Loucy (cell line): ENCODE measurements at regions not wholly inside any gene's neighbourhood (a gene's known extent, or its start where the extent isn't known, plus 50 kb on each side); places are given as distances from the start of the nearest gene placed in this dataset.

Experiments
- H2AFZ ChIP-seq: fragments of 200-600 bp; sonication (generic); 2 replicates; pipeline ENCODE4 v1.6.0; 2016; ENCODE audit warnings: antibody characterized with exemption, mild to moderate bottlenecking, low read length, moderate library complexity
- H3F3A ChIP-seq: fragments of 200-600 bp; 2 replicates; pipeline ENCODE4 v1.6.0; 2016; ENCODE audit warnings: antibody characterized with exemption, low read depth, mild to moderate bottlenecking
- H3K27me3 ChIP-seq: fragments of 200-600 bp; sonication (generic); 2 replicates; pipeline ENCODE4 v1.6.1; 2014; ENCODE audit warnings: low read length, mild to moderate bottlenecking; ENCODE audit not compliant: insufficient read depth, poor library complexity, severe bottlenecking
- H3K36me3 ChIP-seq: fragments of 200-600 bp; sonication (generic); 2 replicates; pipeline ENCODE4 v1.6.1; 2016; ENCODE audit warnings: low read length; ENCODE audit not compliant: insufficient read depth
- H3K4me1 ChIP-seq: fragments of 200-600 bp; sonication (generic); 2 replicates; pipeline ENCODE4 v1.5.1; 2014; ENCODE audit warnings: low read length, mild to moderate bottlenecking; ENCODE audit not compliant: insufficient read depth, poor library complexity, severe bottlenecking
- H3K4me2 ChIP-seq: fragments of 200-600 bp; sonication (generic); 2 replicates; pipeline ENCODE4 v1.6.0; 2014; ENCODE audit warnings: antibody characterized with exemption, low read length, low read depth, mild to moderate bottlenecking; ENCODE audit not compliant: poor library complexity, severe bottlenecking
- H3K4me3 ChIP-seq: fragments of 200-600 bp; sonication (generic); 2 replicates; pipeline ENCODE4 v1.5.1; 2014; ENCODE audit warnings: low read length, mild to moderate bottlenecking, mixed read lengths; ENCODE audit not compliant: poor library complexity, severe bottlenecking
- H3K79me2 ChIP-seq: fragments of 200-600 bp; sonication (generic); 2 replicates; pipeline ENCODE4 v1.6.1; 2014; ENCODE audit warnings: low read length; ENCODE audit not compliant: insufficient read depth
- H3K9ac ChIP-seq: fragments of 200-600 bp; sonication (generic); 2 replicates; pipeline ENCODE4 v1.6.0; 2014; ENCODE audit warnings: mild to moderate bottlenecking, low read depth, low read length, moderate library complexity; ENCODE audit not compliant: poor library complexity, severe bottlenecking
- H3K9me2 ChIP-seq: fragments of 200-600 bp; sonication (generic); replicated peaks from 2 replicates; pipeline ENCODE4 v1.6.1; 2016; ENCODE audit warnings: low read depth, low read length, mixed read lengths
- H3K9me3 ChIP-seq: fragments of 200-600 bp; sonication (generic); 2 replicates; pipeline ENCODE4 v1.6.1; 2014; ENCODE audit warnings: mild to moderate bottlenecking, antibody characterized with exemption, low read length, low read depth; ENCODE audit not compliant: insufficient read depth
- H4K20me1 ChIP-seq: fragments of 200-600 bp; sonication (generic); 2 replicates; pipeline ENCODE4 v1.6.0; 2014; ENCODE audit warnings: antibody characterized with exemption, low read length, mild to moderate bottlenecking; ENCODE audit not compliant: insufficient read depth, poor library complexity, severe bottlenecking
- EZH2phosphoT487 ChIP-seq: fragments of 200-600 bp; IDR thresholded peaks from 2 replicates; pipeline ENCODE4 v1.6.1; 2018; ENCODE audit warnings: antibody characterized with exemption, mild to moderate bottlenecking, moderate library complexity, borderline replicate concordance
- TF ChIP-seq, protein P1 (sequence below): fragments of 200-600 bp; sonication (generic); conservative IDR thresholded peaks from 2 replicates; pipeline ENCODE4 v1.5.1; 2014; ENCODE audit warnings: mild to moderate bottlenecking, antibody characterized with exemption, low read length

DNA sequence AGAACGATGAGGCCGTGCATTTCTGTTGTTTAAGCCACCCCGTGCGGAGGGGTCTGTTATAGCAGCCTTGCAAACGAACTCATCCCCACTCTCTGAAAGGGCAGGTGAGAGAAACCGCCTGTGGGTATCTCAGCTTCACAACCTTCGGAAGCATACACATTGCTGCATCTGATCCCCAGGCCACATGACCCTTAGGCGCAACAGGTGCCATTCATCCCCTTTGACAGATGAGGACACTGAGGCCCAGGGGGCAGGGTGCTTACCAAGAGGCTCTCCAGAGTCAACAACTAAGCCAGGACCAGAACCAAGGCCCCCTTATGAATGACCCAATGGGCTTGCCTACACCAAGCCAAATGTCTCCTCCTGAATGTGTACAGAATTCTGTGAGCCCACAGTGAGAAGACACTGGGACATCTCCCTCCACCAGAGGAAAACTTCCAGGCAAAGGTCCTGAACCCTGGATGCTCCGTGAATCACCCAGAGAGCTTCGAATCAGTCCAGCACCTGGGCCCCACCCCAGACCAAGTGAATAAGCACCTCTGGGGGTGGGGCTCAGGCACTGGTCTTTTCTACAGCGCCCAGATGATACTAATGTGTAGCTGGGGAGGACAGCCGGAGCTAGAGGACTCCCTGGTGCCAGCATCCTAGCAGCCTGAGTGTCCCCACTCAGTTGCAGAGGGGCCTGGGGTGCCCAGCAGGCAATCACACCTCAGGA lies 83.2 kb downstream of the BUD13 start:
- Histone ChIP-seq H3F3A (no peaks in the 10 kb centered on the region), H4K20me1 (no peaks in the 10 kb centered on the region), H2AFZ (no peak overlapping the region), H3K36me3 (no peaks in the 10 kb centered on the region), H3K27me3 (no peaks in the 10 kb centered on the region), H3K9me2 (no peaks in the 10 kb centered on the region), H3K4me1 (no peaks in the 10 kb centered on the region), H3K4me3 (no peak overlapping the region), H3K4me2 (no peak overlapping the region), H3K79me2 (no peaks in the 10 kb centered on the region), H3K9ac (no peak overlapping the region), H3K9me3 (no peaks in the 10 kb centered on the region)
- TF ChIP-seq, protein P1, sequence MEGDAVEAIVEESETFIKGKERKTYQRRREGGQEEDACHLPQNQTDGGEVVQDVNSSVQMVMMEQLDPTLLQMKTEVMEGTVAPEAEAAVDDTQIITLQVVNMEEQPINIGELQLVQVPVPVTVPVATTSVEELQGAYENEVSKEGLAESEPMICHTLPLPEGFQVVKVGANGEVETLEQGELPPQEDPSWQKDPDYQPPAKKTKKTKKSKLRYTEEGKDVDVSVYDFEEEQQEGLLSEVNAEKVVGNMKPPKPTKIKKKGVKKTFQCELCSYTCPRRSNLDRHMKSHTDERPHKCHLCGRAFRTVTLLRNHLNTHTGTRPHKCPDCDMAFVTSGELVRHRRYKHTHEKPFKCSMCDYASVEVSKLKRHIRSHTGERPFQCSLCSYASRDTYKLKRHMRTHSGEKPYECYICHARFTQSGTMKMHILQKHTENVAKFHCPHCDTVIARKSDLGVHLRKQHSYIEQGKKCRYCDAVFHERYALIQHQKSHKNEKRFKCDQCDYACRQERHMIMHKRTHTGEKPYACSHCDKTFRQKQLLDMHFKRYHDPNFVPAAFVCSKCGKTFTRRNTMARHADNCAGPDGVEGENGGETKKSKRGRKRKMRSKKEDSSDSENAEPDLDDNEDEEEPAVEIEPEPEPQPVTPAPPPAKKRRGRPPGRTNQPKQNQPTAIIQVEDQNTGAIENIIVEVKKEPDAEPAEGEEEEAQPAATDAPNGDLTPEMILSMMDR: no peak
- TF ChIP-seq EZH2phosphoT487: no peak

GRCh38 chr11:116688202-116688540 lies 84.6 kb downstream of the BUD13 start:
- H3K4me2 ChIP-seq: no peak overlapping the region
- H2AFZ ChIP-seq: no peak overlapping the region
- no peak overlapping the region for H3K9ac ChIP-seq
- no peaks in the 10 kb centered on the region for H4K20me1 ChIP-seq
- TF ChIP-seq, protein P1: no peak
- no peak for TF ChIP-seq EZH2phosphoT487
- H3K9me2 ChIP-seq: no peaks in the 10 kb centered on the region
- no peak overlapping the region for H3K4me3 ChIP-seq
- no peaks in the 10 kb centered on the region for H3K4me1 ChIP-seq
- H3K9me3 ChIP-seq: no peaks in the 10 kb centered on the region
- no peaks in the 10 kb centered on the region for H3K79me2 ChIP-seq
- H3K27me3 ChIP-seq: no peaks in the 10 kb centered on the region
- no peaks in the 10 kb centered on the region for H3K36me3 ChIP-seq
- no peaks in the 10 kb centered on the region for H3F3A ChIP-seq

DNA sequence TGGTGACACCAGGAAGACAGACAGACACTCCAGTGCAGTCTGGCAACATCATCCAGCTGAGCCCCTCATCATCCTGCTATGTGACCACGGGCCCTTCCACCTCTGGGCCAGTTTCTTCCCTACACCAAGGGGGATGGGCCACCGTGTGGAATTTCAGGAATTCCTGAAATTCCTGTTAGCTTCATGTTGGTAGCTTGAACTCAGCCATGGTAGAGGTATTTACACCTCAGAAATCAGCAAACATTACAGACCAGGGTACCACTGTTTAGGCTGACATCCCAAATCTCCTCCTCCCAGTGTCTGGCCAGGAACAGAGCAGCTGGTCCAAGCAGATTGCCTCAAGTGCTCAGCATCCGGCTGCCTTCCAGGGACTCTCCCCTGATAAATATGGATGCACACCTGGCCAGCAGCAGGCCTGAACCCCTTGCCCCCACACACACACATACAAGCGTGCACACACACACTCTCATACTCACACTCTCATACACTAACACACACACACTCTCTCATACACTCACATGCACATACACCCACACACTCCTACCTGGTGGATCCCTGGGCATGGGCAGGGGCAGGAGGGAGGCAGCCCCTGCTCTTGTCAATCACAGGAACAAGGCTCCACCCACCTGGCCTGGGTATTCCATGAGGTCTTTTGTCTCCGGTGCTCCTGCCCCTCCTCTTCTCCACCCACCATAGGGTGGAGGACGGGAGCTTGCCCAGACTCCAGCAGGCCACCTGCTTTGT lies 85.2 kb downstream of the BUD13 start:
- Histone ChIP-seq H3K4me3 (no peak overlapping the region), H4K20me1 (no peaks in the 10 kb centered on the region), H3K4me1 (no peaks in the 10 kb centered on the region), H3K79me2 (no peaks in the 10 kb centered on the region), H3K9me2 (no peaks in the 10 kb centered on the region), H3K9ac (no peak overlapping the region), H3F3A (no peaks in the 10 kb centered on the region), H3K4me2 (no peak overlapping the region), H2AFZ (no peak overlapping the region), H3K9me3 (no peaks in the 10 kb centered on the region), H3K36me3 (no peaks in the 10 kb centered on the region), H3K27me3 (no peaks in the 10 kb centered on the region)
- TF ChIP-seq EZH2phosphoT487: no peak
- TF ChIP-seq, protein P1: no peak
